ENCODE measurements at regions not wholly inside any gene's neighbourhood (a gene's known extent, or its start where the extent isn't known, plus 50 kb on each side); places are given as distances from the start of the nearest gene placed in this dataset.

DNA sequence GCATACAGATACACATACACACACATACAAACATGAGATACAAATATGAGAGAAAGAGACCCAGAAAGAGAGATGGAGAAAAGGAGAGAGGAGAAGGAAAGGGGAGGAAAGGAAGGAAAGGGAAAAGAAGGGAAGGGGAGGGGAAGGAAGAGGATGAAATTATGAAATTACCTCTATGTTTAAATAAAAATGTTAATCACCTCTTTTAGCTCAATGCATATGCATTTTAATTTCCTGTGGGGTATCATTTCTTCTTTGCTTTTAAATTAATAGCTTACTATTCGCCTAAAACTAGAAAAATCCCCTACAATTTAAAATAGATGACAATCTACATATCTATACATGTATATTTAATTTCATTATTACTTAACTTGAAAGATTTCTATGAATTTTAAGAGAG, 958.0 kb upstream of the CNTN5 start:
- TF ChIP-seq POLR2A (IDR thresholded peaks at IDR 0.05) = no peak
- TF ChIP-seq, protein P1, sequence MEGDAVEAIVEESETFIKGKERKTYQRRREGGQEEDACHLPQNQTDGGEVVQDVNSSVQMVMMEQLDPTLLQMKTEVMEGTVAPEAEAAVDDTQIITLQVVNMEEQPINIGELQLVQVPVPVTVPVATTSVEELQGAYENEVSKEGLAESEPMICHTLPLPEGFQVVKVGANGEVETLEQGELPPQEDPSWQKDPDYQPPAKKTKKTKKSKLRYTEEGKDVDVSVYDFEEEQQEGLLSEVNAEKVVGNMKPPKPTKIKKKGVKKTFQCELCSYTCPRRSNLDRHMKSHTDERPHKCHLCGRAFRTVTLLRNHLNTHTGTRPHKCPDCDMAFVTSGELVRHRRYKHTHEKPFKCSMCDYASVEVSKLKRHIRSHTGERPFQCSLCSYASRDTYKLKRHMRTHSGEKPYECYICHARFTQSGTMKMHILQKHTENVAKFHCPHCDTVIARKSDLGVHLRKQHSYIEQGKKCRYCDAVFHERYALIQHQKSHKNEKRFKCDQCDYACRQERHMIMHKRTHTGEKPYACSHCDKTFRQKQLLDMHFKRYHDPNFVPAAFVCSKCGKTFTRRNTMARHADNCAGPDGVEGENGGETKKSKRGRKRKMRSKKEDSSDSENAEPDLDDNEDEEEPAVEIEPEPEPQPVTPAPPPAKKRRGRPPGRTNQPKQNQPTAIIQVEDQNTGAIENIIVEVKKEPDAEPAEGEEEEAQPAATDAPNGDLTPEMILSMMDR (IDR thresholded peaks at IDR 0.05) = no peak

Measured in breast epithelium (tissue), 3 donors.